ENCODE measurements at regions not wholly inside any gene's neighbourhood (a gene's known extent, or its start where the extent isn't known, plus 50 kb on each side); places are given as distances from the start of the nearest gene placed in this dataset.

GRCh38 chr10:130393342-130393741 is 257.2 kb downstream of the GLRX3 start:
- Histone ChIP-seq H3K9me1 (ENCODE audit: control insufficient read depth, extremely low read depth, insufficient read depth, low read length) (no peaks in the 10 kb centered on the region), H3K9me3 (ENCODE audit: control insufficient read depth, low read depth, low read length) (peaks cover 4% of the 10 kb centered on the region), H3K27ac (ENCODE audit: control insufficient read depth, insufficient read depth, low read length) (no peak overlapping the region), H3K4me3 (ENCODE audit: control insufficient read depth in 2 of 3, extremely low read depth in 1 of 3, insufficient read depth in 2 of 3, low read depth in 1 of 3, low read length in 3 of 3) (no peak overlapping the region), H3K36me3 (ENCODE audit: control insufficient read depth in 2 of 2, extremely low read depth in 1 of 2, insufficient read depth in 2 of 2, low read length in 2 of 2) (no peaks in the 10 kb centered on the region), H4K20me1 (ENCODE audit: control insufficient read depth, extremely low read depth, insufficient read depth, low read length) (no peaks in the 10 kb centered on the region), H3K79me2 (ENCODE audit: control insufficient read depth, insufficient read depth, low read length) (no peaks in the 10 kb centered on the region), H3K27me3 (ENCODE audit: control insufficient read depth, extremely low read depth, insufficient read depth, low read length) (no peaks in the 10 kb centered on the region), H3K9ac (ENCODE audit: control insufficient read depth, extremely low read depth, insufficient read depth, low read length) (no peak overlapping the region), H3K4me2 (ENCODE audit: control insufficient read depth, extremely low read depth, insufficient read depth, low read depth, low read length) (no peak overlapping the region), H3K4me1 (ENCODE audit: control insufficient read depth, extremely low read depth, insufficient read depth, low read length) (no peaks in the 10 kb centered on the region), H2AFZ (ENCODE audit: control insufficient read depth, low read length) (no peak overlapping the region)
- no peak for TF ChIP-seq EZH2 (IDR thresholded peaks at IDR 0.05; ENCODE audit: low read length)
- TF ChIP-seq CTCF (optimal IDR thresholded peaks at IDR 0.05 in 1 of 3, IDR thresholded peaks at IDR 0.05 in 1 of 3, conservative IDR thresholded peaks at IDR 0.05 in 1 of 3; ENCODE audit: extremely low read depth in 1 of 3, insufficient read depth in 2 of 3, low read length in 3 of 3): no peak
- dilution Hi-C loops (cut with MboI; ENCODE audit: extremely low pct_ligation_motif_present, low sequenced_read_pairs): no loop called here
- no peak for FAIRE-seq
- no peak for DNase-seq (ENCODE audit: low read depth, low spot score)

- no peak for DNase-seq (ENCODE audit: low read depth, low spot score)
- no peaks in the 10 kb centered on the region for H3K9me1 ChIP-seq (ENCODE audit: control insufficient read depth, extremely low read depth, insufficient read depth, low read length)
- peaks cover 4% of the 10 kb centered on the region for H3K9me3 ChIP-seq (ENCODE audit: control insufficient read depth, low read depth, low read length)
- H3K4me3 ChIP-seq (ENCODE audit: control insufficient read depth in 2 of 3, extremely low read depth in 1 of 3, insufficient read depth in 2 of 3, low read depth in 1 of 3, low read length in 3 of 3): no peak overlapping the region
- TF ChIP-seq EZH2 (IDR thresholded peaks at IDR 0.05; ENCODE audit: low read length): no peak
- no peak for TF ChIP-seq CTCF (optimal IDR thresholded peaks at IDR 0.05 in 1 of 3, IDR thresholded peaks at IDR 0.05 in 1 of 3, conservative IDR thresholded peaks at IDR 0.05 in 1 of 3; ENCODE audit: extremely low read depth in 1 of 3, insufficient read depth in 2 of 3, low read length in 3 of 3)
- no peaks in the 10 kb centered on the region for H3K4me1 ChIP-seq (ENCODE audit: control insufficient read depth, extremely low read depth, insufficient read depth, low read length)
- no peak overlapping the region for H3K27ac ChIP-seq (ENCODE audit: control insufficient read depth, insufficient read depth, low read length)
- H2AFZ ChIP-seq (ENCODE audit: control insufficient read depth, low read length): no peak overlapping the region
- no peaks in the 10 kb centered on the region for H3K36me3 ChIP-seq (ENCODE audit: control insufficient read depth in 2 of 2, extremely low read depth in 1 of 2, insufficient read depth in 2 of 2, low read length in 2 of 2)
- H3K9ac ChIP-seq (ENCODE audit: control insufficient read depth, extremely low read depth, insufficient read depth, low read length): no peak overlapping the region
- H3K4me2 ChIP-seq (ENCODE audit: control insufficient read depth, extremely low read depth, insufficient read depth, low read depth, low read length): no peak overlapping the region
- no peak for FAIRE-seq
- H3K79me2 ChIP-seq (ENCODE audit: control insufficient read depth, insufficient read depth, low read length): no peaks in the 10 kb centered on the region
- dilution Hi-C loops (cut with MboI; ENCODE audit: extremely low pct_ligation_motif_present, low sequenced_read_pairs): no loop called here
- no peaks in the 10 kb centered on the region for H3K27me3 ChIP-seq (ENCODE audit: control insufficient read depth, extremely low read depth, insufficient read depth, low read length)
- no peaks in the 10 kb centered on the region for H4K20me1 ChIP-seq (ENCODE audit: control insufficient read depth, extremely low read depth, insufficient read depth, low read length)
Observed at GRCh38 chr10:130394832-130395231, 258.6 kb downstream of the GLRX3 start.
